Uterus (tissue), 3 donors: ENCODE measurements at regions not wholly inside any gene's neighbourhood (a gene's known extent, or its start where the extent isn't known, plus 50 kb on each side); places are given as distances from the start of the nearest gene placed in this dataset.
"Not testable (repeated sequence)": the region's sequence is repeated elsewhere in the genome, so short reads cannot be mapped to it uniquely, and the experiment has no call there.

ENCODE experiments used
- DNase-seq, 2 donors: peaks; one replicate each; pipeline ENCODE4 v3.0.0-alpha.2; 2019 to 2020
- H3K27ac ChIP-seq, 2 donors: fragments of 200-600 bp; sonication (generic); 1 replicate in 1 of 2; 2 replicates in 1 of 2; pipeline ENCODE4 v1.5.1; 2016 to 2018
- H3K27me3 ChIP-seq, 2 donors: fragments of 200-600 bp; sonication (generic); one replicate each; pipeline ENCODE4 v1.5.1; 2018 to 2019; ENCODE audit warnings: control low read depth in 1 of 2
- H3K36me3 ChIP-seq, 2 donors: fragments of 200-600 bp; sonication (generic); one replicate each; pipeline ENCODE4 v1.5.1; 2019; ENCODE audit warnings: control low read depth in 1 of 2
- H3K4me1 ChIP-seq, 2 donors: fragments of 200-600 bp; sonication (generic); one replicate each; pipeline ENCODE4 v1.5.1; 2018 to 2019; ENCODE audit warnings: control low read depth in 1 of 2
- H3K4me3 ChIP-seq, 2 donors: fragments of 200-600 bp; sonication (generic); 1 replicate in 1 of 2; 2 replicates in 1 of 2; pipeline ENCODE4 v1.5.1; 2018 to 2019; ENCODE audit warnings: mild to moderate bottlenecking in 1 of 2
- H3K9me3 ChIP-seq, 2 donors: fragments of 200-600 bp; sonication (generic); one replicate each; pipeline ENCODE4 v1.5.1; 2019; ENCODE audit warnings: control low read depth in 1 of 2
- CTCF ChIP-seq, 4 experiments: fragments of 200-600 bp in 2 of 4; fragments of 450-650 bp in 2 of 4; sonication (generic) in 2 of 4; IDR thresholded peaks; one replicate each; pipeline ENCODE4 v1.5.1; 2016 to 2019; ENCODE audit warnings: antibody characterized with exemption in 4 of 4, mild to moderate bottlenecking in 2 of 4, moderate library complexity in 1 of 4
- POLR2A ChIP-seq, 2 donors: fragments of 450-650 bp; IDR thresholded peaks; one replicate each; pipeline ENCODE4 v1.6.1; 2016; ENCODE audit warnings: antibody characterized with exemption in 2 of 2, mild to moderate bottlenecking in 1 of 2, moderate library complexity in 1 of 2
- intact Hi-C: fragments of 100-400 bp; cut with DNase I; formaldehyde crosslinking; loops from one replicate; pipeline ENCODE4 v1.15.1; 2023; ENCODE audit warnings: low total_unique reads
- donor health status: DM: yes; HTN: yes; CAD: no.

- no peaks in the 10 kb centered on the region for H3K9me3 ChIP-seq
- no peak for DNase-seq
- H3K4me3 ChIP-seq: no peak overlapping the region
- H3K36me3 ChIP-seq: no peaks in the 10 kb centered on the region
- H3K27ac ChIP-seq: no peak overlapping the region
- peaks cover 0 to 2% of the 10 kb centered on the region in 2 donors for H3K4me1 ChIP-seq
- intact Hi-C loops: no loop called here
- H3K27me3 ChIP-seq: no peaks in the 10 kb centered on the region
- TF ChIP-seq POLR2A (IDR thresholded peaks at IDR 0.05): no peak
- no peak for TF ChIP-seq CTCF (IDR thresholded peaks at IDR 0.05)
Measured at GRCh38 chr1:30102605-30103004, 620.8 kb downstream of the MATN1 start.

DNA sequence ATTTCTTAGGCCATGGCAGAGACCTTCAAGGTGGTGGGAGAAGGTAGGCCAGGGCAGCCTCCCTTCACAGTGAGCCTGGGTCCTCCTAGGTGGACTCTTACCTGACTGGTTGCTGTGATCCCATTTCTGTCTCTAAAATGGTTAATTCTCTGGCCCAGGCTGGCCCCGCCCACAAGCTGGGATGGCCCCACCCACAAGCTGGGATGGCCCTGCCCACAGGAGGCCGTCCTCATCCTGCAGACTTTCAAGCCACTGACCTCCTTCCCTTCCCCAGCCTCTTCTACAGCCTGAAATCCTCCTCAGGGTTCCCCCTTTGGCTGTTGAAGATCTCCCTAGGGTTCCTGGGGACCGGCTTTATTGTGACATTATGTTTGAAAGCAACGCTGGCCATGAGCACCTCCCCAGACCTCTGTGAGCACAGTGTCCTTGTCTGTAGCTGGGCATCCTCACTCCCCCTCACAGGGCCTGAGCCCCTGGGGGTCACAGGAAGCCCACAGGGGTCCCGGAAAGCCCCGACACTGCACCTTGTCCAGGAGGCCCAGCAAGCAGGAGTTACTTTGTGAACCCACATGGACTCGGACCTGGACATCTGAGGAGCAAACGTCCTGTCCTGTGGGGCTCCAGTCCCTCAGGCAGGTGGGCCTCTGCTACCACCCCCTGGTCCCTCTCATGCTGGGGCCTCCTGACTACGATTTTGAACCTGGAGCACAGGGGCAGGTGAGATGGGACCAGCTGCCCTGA is 621.7 kb downstream of the MATN1 start:
- TF ChIP-seq POLR2A (IDR thresholded peaks at IDR 0.05) (no peak), CTCF (IDR thresholded peaks at IDR 0.05) (no peak)
- no peak overlapping the region for H3K4me3 ChIP-seq
- no peak overlapping the region for H3K27ac ChIP-seq
- no peaks in the 10 kb centered on the region for H3K9me3 ChIP-seq
- H3K27me3 ChIP-seq: no peaks in the 10 kb centered on the region
- no peak for DNase-seq
- peaks cover 0 to 2% of the 10 kb centered on the region in 2 donors for H3K4me1 ChIP-seq
- no peaks in the 10 kb centered on the region for H3K36me3 ChIP-seq
- intact Hi-C loops: no loop called here

- H3K36me3 ChIP-seq: no peaks in the 10 kb centered on the region
- H3K4me1 ChIP-seq: peaks cover 0 to 2% of the 10 kb centered on the region in 2 donors
- DNase-seq: no peak
- no peaks in the 10 kb centered on the region for H3K27me3 ChIP-seq
- H3K27ac ChIP-seq: no peak overlapping the region
- H3K9me3 ChIP-seq: no peaks in the 10 kb centered on the region
- no peak for TF ChIP-seq POLR2A (IDR thresholded peaks at IDR 0.05)
- TF ChIP-seq CTCF (IDR thresholded peaks at IDR 0.05): no peak
- H3K4me3 ChIP-seq: no peak overlapping the region
- intact Hi-C loops: no loop called here
Measured at GRCh38 chr1:30101016-30101415, 622.4 kb downstream of the MATN1 start.

DNA sequence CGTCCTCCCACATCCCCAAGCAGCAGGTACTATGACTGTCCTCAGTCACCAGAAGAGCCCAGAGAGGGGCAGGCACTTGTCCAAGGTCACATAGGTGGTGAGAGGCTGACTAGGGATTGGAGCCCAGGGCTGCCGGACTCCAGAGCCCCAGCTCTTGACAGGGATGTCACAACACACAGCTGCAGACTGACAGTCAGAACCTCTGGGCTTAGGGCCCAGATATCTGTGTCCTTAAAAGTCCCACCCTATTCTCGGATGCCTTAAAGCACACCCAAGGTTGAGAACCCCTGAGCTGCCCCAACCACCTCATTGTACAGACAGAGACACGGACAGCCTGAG is 622.9 kb downstream of the MATN1 start:
- TF ChIP-seq POLR2A (IDR thresholded peaks at IDR 0.05): no peak
- no peak for TF ChIP-seq CTCF (IDR thresholded peaks at IDR 0.05)
- H3K4me1 ChIP-seq: peaks cover 0 to 2% of the 10 kb centered on the region in 2 donors
- DNase-seq: no peak
- H3K27ac ChIP-seq: no peak overlapping the region
- no peaks in the 10 kb centered on the region for H3K36me3 ChIP-seq
- H3K27me3 ChIP-seq: no peaks in the 10 kb centered on the region
- no peak overlapping the region for H3K4me3 ChIP-seq
- intact Hi-C loops: no loop called here
- H3K9me3 ChIP-seq: no peaks in the 10 kb centered on the region

- intact Hi-C loops: no loop called here
- Histone ChIP-seq H3K4me1 (peaks cover 0 to 2% of the 10 kb centered on the region in 2 donors), H3K27ac (no peak overlapping the region), H3K4me3 (no peak overlapping the region), H3K9me3 (no peaks in the 10 kb centered on the region), H3K27me3 (no peaks in the 10 kb centered on the region), H3K36me3 (no peaks in the 10 kb centered on the region)
- TF ChIP-seq POLR2A (IDR thresholded peaks at IDR 0.05): no peak
- TF ChIP-seq CTCF (IDR thresholded peaks at IDR 0.05): no peak
- no peak for DNase-seq
Measured at GRCh38 chr1:30099587-30100523, 623.5 kb downstream of the MATN1 start.

DNA sequence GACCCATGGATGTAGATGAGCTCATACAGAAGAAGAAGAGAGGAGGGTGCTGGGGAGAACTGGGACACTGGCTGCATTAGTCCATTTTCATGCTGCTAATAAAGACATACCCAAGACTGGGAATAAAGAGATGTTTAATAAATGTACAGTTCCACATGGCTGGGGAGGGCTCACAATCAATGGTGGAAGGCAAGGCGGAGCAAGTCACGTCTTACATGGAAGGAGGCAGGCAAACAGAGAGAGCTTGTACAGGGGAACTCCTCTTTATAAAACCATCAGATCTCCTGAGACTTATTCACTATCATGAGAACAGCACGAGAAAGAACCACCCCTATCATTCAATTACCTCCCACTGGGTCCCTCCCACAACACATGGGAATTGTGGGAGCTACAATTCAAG is 625.5 kb downstream of the MATN1 start:
- H3K27me3 ChIP-seq, H3K9me3 ChIP-seq, H3K27ac ChIP-seq, intact Hi-C loops, H3K4me1 ChIP-seq, H3K4me3 ChIP-seq, H3K36me3 ChIP-seq, DNase-seq: not testable (repeated sequence)
